Spleen (tissue), 11 donors: ENCODE measurements at regions not wholly inside any gene's neighbourhood (a gene's known extent, or its start where the extent isn't known, plus 50 kb on each side); places are given as distances from the start of the nearest gene placed in this dataset.

Source experiments
- DNase-seq: peaks from one replicate; pipeline ENCODE4 v3.0.0-alpha.2; 2020
- H3K27ac ChIP-seq, 8 donors: fragments of 200-600 bp; sonication (generic) in 7 of 8; 1 replicate in 4 of 8; 2 replicates in 4 of 8; pipeline versions ENCODE4 v1.5.0 to v1.8.0; 2016 to 2021; ENCODE audit warnings: inconsistent platforms in 4 of 8, mild to moderate bottlenecking in 4 of 8, moderate library complexity in 1 of 8
- H3K27me3 ChIP-seq, 7 donors: fragments of 200-600 bp; sonication (generic) in 6 of 7; replicated peaks in 1 of 7; 1 replicate in 4 of 7; 2 replicates in 3 of 7; pipeline versions ENCODE4 v1.5.0 to v1.8.0; 2016 to 2021; ENCODE audit warnings: inconsistent platforms in 3 of 7, mild to moderate bottlenecking in 1 of 7
- H3K36me3 ChIP-seq, 6 donors: fragments of 200-600 bp; sonication (generic) in 5 of 6; 1 replicate in 4 of 6; 2 replicates in 2 of 6; pipeline versions ENCODE4 v1.5.0 to v1.8.0; 2016 to 2021; ENCODE audit warnings: inconsistent platforms in 2 of 6
- H3K4me1 ChIP-seq, 6 donors: fragments of 200-600 bp; sonication (generic) in 5 of 6; 1 replicate in 3 of 6; 2 replicates in 3 of 6; pipeline versions ENCODE4 v1.5.0 to v1.8.0; 2016 to 2021; ENCODE audit warnings: inconsistent platforms in 3 of 6
- H3K4me3 ChIP-seq, 8 donors: fragments of 200-600 bp; sonication (generic) in 7 of 8; 1 replicate in 4 of 8; 2 replicates in 4 of 8; pipeline versions ENCODE4 v1.5.0 to v1.8.0; 2016 to 2021; ENCODE audit warnings: inconsistent platforms in 4 of 8, mild to moderate bottlenecking in 4 of 8, moderate library complexity in 2 of 8
- H3K9me3 ChIP-seq, 8 donors: fragments of 200-600 bp; sonication (generic) in 7 of 8; 1 replicate in 4 of 8; 2 replicates in 4 of 8; pipeline versions ENCODE4 v1.5.0 to v1.8.0; 2016 to 2021; ENCODE audit warnings: inconsistent platforms in 4 of 8
- CTCF ChIP-seq, 11 experiments: fragments of 200-600 bp in 7 of 11; fragments of 450-650 bp in 4 of 11; sonication (generic) in 4 of 11; IDR thresholded peaks in 8 of 11; conservative IDR thresholded peaks in 3 of 11; 1 replicate in 7 of 11; 2 replicates in 4 of 11; pipeline versions ENCODE4 v1.4.0 to v1.8.0; 2016 to 2021; ENCODE audit warnings: antibody characterized with exemption in 11 of 11, inconsistent platforms in 4 of 11, mild to moderate bottlenecking in 1 of 11
- POLR2A ChIP-seq, 3 donors: fragments of 450-650 bp; IDR thresholded peaks; one replicate each; pipeline ENCODE4 v1.5.1; 2017; ENCODE audit warnings: antibody characterized with exemption in 3 of 3, mild to moderate bottlenecking in 1 of 3
- POLR2AphosphoS5 ChIP-seq, 3 donors: sonication (generic); formaldehyde crosslinking; IDR thresholded peaks; one replicate each; pipeline ENCODE4 v1.5.1; 2017; ENCODE audit warnings: antibody characterized with exemption in 3 of 3
- WGBS, 5 donors: extraction: QIAGEN DNeasy Blood & Tissue Kit in 3 of 5; methylation state at CpG; one replicate each; pipeline versions ENCODE4 v1.1.5 to v1.1.7; 2013 to 2018; 5-methylcytosine and 5-hydroxymethylcytosine counted together
- intact Hi-C: fragments of 100-400 bp; cut with DNase I; formaldehyde crosslinking; loops from one replicate; pipeline ENCODE4 v1.15.0; 2023; ENCODE audit warnings: low total_unique reads
- donor health status: healthy with polysubstance abuse.
- donor health status: DM: no; HTN: no; CAD: no; lungs with moderate emphysema.
- donor health status: DM: no; HTN: no; CAD: no.
- donor health status: Bipolar disorder and iron deficiency.
- donor health status: healthy.
- donor health status: DM: no; HTN: no; CAD: no.
- donor health status: DM: yes; HTN: yes; CAD: no.

- Histone ChIP-seq H3K4me1 (no peaks in the 10 kb centered on the region), H3K27me3 (no peaks in the 10 kb centered on the region), H3K27ac (no peak overlapping the region), H3K36me3 (no peaks in the 10 kb centered on the region), H3K4me3 (no peak overlapping the region), H3K9me3 (peaks cover under 1 to 100% (median 100%) of the 10 kb centered on the region in 8 donors)
- DNase-seq: peak; percentile 50
- WGBS, 5 donors: 66 to 74% (median 69%) methylated on average over 23 to 25 of the region's 25 CpGs
- intact Hi-C loops: no loop called here
- TF ChIP-seq POLR2AphosphoS5 (IDR thresholded peaks at IDR 0.05): no peak
- no peak for TF ChIP-seq CTCF (IDR thresholded peaks at IDR 0.05 in 8 of 11, conservative IDR thresholded peaks at IDR 0.05 in 3 of 11)
These were observed 378.8 kb downstream of the ALG10 start for GRCh38 chr12:34400986-34401658.

GRCh38 chr12:34401659-34402227 is 379.4 kb downstream of the ALG10 start:
- H3K36me3 ChIP-seq: no peaks in the 10 kb centered on the region
- intact Hi-C loops: no loop called here

GRCh38 chr12:34402228-34402898 is 380.1 kb downstream of the ALG10 start:
- DNase-seq: peak; percentile 48

More at GRCh38 chr12:34401659-34402227, 379.4 kb downstream of the ALG10 start:
- DNase-seq: peak; percentile 63
- Histone ChIP-seq H3K4me3 (no peak overlapping the region), H3K9me3 (peaks cover 2 to 100% (median 100%) of the 10 kb centered on the region in 8 donors), H3K27ac (no peak overlapping the region), H3K27me3 (no peaks in the 10 kb centered on the region), H3K4me1 (no peaks in the 10 kb centered on the region)
- TF ChIP-seq POLR2AphosphoS5 (IDR thresholded peaks at IDR 0.05) (no peak), POLR2A (IDR thresholded peaks at IDR 0.05) (no peak)
- 50 to 59% (median 55%) methylated on average over 28 of the region's 28 CpGs for WGBS, 5 donors

More at GRCh38 chr12:34402228-34402898, 380.1 kb downstream of the ALG10 start:
- H3K4me1 ChIP-seq: no peaks in the 10 kb centered on the region
- no peaks in the 10 kb centered on the region for H3K36me3 ChIP-seq
- peaks cover 6 to 100% (median 100%) of the 10 kb centered on the region in 8 donors for H3K9me3 ChIP-seq
- intact Hi-C loops: no loop called here
- WGBS, 5 donors: 66 to 75% (median 70%) methylated on average over 28 to 30 of the region's 30 CpGs
- no peak overlapping the region for H3K4me3 ChIP-seq
- H3K27me3 ChIP-seq: no peaks in the 10 kb centered on the region
- H3K27ac ChIP-seq: no peak overlapping the region
- no peak for TF ChIP-seq POLR2A (IDR thresholded peaks at IDR 0.05)
- no peak for TF ChIP-seq POLR2AphosphoS5 (IDR thresholded peaks at IDR 0.05)
- no peak for TF ChIP-seq CTCF (IDR thresholded peaks at IDR 0.05 in 8 of 11, conservative IDR thresholded peaks at IDR 0.05 in 3 of 11)
